ENCODE measurements at regions not wholly inside any gene's neighbourhood (a gene's known extent, or its start where the extent isn't known, plus 50 kb on each side); places are given as distances from the start of the nearest gene placed in this dataset.

GRCh38 chr9:71608021-71608420, 160.3 kb downstream of the CEMIP2 start:
- no peak for TF ChIP-seq TAF7 (optimal IDR thresholded peaks at IDR 0.05; ENCODE audit: borderline replicate concordance, low read depth, low read length)
- no peak for TF ChIP-seq CBX5 (IDR thresholded peaks at IDR 0.05; ENCODE audit: low read depth, low read length)
- TF ChIP-seq CHD1 (IDR thresholded peaks at IDR 0.05; ENCODE audit: low read depth, low read length), result no peak
- TF ChIP-seq TEAD4 (IDR thresholded peaks at IDR 0.05; ENCODE audit: low read depth, low read length), result no peak
- TF ChIP-seq EZH2 (IDR thresholded peaks at IDR 0.05; ENCODE audit: low read depth, low read length, severe bottlenecking), result no peak
- no peak for TF ChIP-seq SP2 (IDR thresholded peaks at IDR 0.05; ENCODE audit: low read length)
- no peak for TF ChIP-seq POU5F1 (IDR thresholded peaks at IDR 0.05; ENCODE audit: low read depth, low read length)
- no peak for TF ChIP-seq RNF2 (IDR thresholded peaks at IDR 0.05; ENCODE audit: borderline replicate concordance, low read depth, low read length, missing control alignments, poor library complexity, severe bottlenecking)
- TF ChIP-seq RXRA (IDR thresholded peaks at IDR 0.05; ENCODE audit: insufficient read depth, low read depth, low read length), result no peak
- no peak for TF ChIP-seq BCL11A (IDR thresholded peaks at IDR 0.05; ENCODE audit: low read depth in 2 of 2, low read length in 2 of 2)
- Histone ChIP-seq H3K4me1 (replicated peaks in 1 of 4; ENCODE audit: control insufficient read depth in 3 of 4, insufficient read depth in 4 of 4, low read length in 3 of 4) (peaks cover 0 to 6% (median 2%) of the 10 kb centered on the region in 4 experiments; a peak in 2 of 7 replicates), H3K4me3 (ENCODE audit: extremely low read depth in 1 of 4, insufficient read depth in 2 of 4, low read depth in 3 of 4, low read length in 4 of 4) (no peak overlapping the region), H2BK120ac (replicated peaks; ENCODE audit: low read depth, low read length) (no peak overlapping the region), H2BK15ac (ENCODE audit: low read length) (no peak overlapping the region), H2AFZ (ENCODE audit: low read length) (no peak overlapping the region), H3K4ac (replicated peaks; ENCODE audit: insufficient read length, low read depth, low read length) (no peak overlapping the region), H3K9me3 (ENCODE audit: insufficient read depth in 2 of 2, low read depth in 1 of 2, low read length in 1 of 2) (peaks cover 7 to 15% of the 10 kb centered on the region in 2 experiments; a peak in 3 of 4 replicates), H4K5ac (ENCODE audit: insufficient read length, low read depth, low read length) (peak overlapping the region; percentile 67), H3K79me1 (ENCODE audit: low read depth, low read length) (no peaks in the 10 kb centered on the region), H2BK5ac (ENCODE audit: low read depth, low read length) (0 out of 2 replicates have a peak overlapping the region, but pooled peaks have one; percentile 8), H3K36me3 (ENCODE audit: control insufficient read depth in 2 of 4, insufficient read depth in 4 of 4, low read length in 3 of 4) (peaks cover 0 to 3% (median 1%) of the 10 kb centered on the region in 4 experiments; a peak in 1 of 8 replicates), H4K8ac (ENCODE audit: extremely low read depth, insufficient read depth, low read length) (no peak overlapping the region), H3K23ac (ENCODE audit: insufficient read length) (no peak overlapping the region), H4K20me1 (replicated peaks in 1 of 2; ENCODE audit: control insufficient read depth in 1 of 2, insufficient read depth in 2 of 2, low read length in 2 of 2) (no peaks in the 10 kb centered on the region), H3K4me2 (ENCODE audit: insufficient read depth in 1 of 2, low read depth in 2 of 2, low read length in 2 of 2) (no peak overlapping the region), H3K79me2 (ENCODE audit: control insufficient read depth in 1 of 2, insufficient read depth in 2 of 2, low read length in 2 of 2) (no peaks in the 10 kb centered on the region), H2AK5ac (ENCODE audit: low read depth, low read length) (no peak overlapping the region), H3K23me2 (ENCODE audit: low read depth, low read length) (no peaks in the 10 kb centered on the region), H2BK20ac (ENCODE audit: low read length) (no peak overlapping the region), H3K18ac (ENCODE audit: extremely low read depth, low read length) (no peak overlapping the region; the same call in 1 of the 2 replicates), H3K27ac (ENCODE audit: low read depth, low read length) (no peak overlapping the region), H3K14ac (ENCODE audit: insufficient read length) (no peak overlapping the region), H2BK12ac (ENCODE audit: low read depth, low read length) (no peak overlapping the region), H3K27me3 (replicated peaks in 1 of 4; ENCODE audit: control insufficient read depth in 3 of 4, extremely low read depth in 1 of 4, insufficient read depth in 3 of 4, low read length in 3 of 4) (no peaks in the 10 kb centered on the region), H3K56ac (replicated peaks; ENCODE audit: insufficient read length, low read depth, low read length) (no peak overlapping the region), H3K9ac (replicated peaks in 1 of 4; ENCODE audit: extremely low read depth in 1 of 4, low read depth in 3 of 4, low read length in 3 of 4) (no peak overlapping the region), H4K91ac (replicated peaks; ENCODE audit: insufficient read length, low read length) (no peak overlapping the region)
- WGBS, 2 experiments (ENCODE audit: extremely low coverage in 1 of 2, insufficient coverage in 1 of 2, insufficient read length in 1 of 2, insufficient replicate concordance in 2 of 2, low coverage in 1 of 2, low lambda C conversion rate in 2 of 2, missing lambda C conversion rate in 1 of 2), result 90% methylated on average over 4 of the region's 4 CpGs; no CpG with 5 or more reads in 1 of the 2 experiments
- DNase-seq (ENCODE audit: low read depth in 1 of 2, low spot score in 2 of 2) (no peak), FAIRE-seq (no peak)
- ChIA-PET POLR2A (ENCODE audit: partially characterized antibody) (no interaction called here), CTCF (ENCODE audit: partially characterized antibody) (no interaction called here)
